ENCODE measurements at regions not wholly inside any gene's neighbourhood (a gene's known extent, or its start where the extent isn't known, plus 50 kb on each side); places are given as distances from the start of the nearest gene placed in this dataset.
A peak's percentile ranks its signal among the peaks of the same experiment; 100 is the strongest.

- peak; percentile 32 to 61 for DNase-seq
Measured at GRCh38 chr7:94239661-94240234, 154.9 kb upstream of the COL1A2 start.

GRCh38 chr7:94240902-94241301 is 153.8 kb upstream of the COL1A2 start:
- no peak for DNase-seq

GRCh38 chr7:94241402-94241925 is 153.2 kb upstream of the COL1A2 start:
- no peak for DNase-seq

- no peak for DNase-seq
Measured at GRCh38 chr7:94243066-94243711, 151.5 kb upstream of the COL1A2 start.

GRCh38 chr7:94244760-94245159 is 149.9 kb upstream of the COL1A2 start:
- DNase-seq = no peak

- DNase-seq = peak in 1 of 2 experiments; percentile 30
Measured at GRCh38 chr7:94245500-94245899, 149.2 kb upstream of the COL1A2 start.

GRCh38 chr7:94247970-94248369 is 146.7 kb upstream of the COL1A2 start:
- DNase-seq = no peak

- DNase-seq = peak; percentile 46 to 63
Measured at GRCh38 chr7:94249631-94250030, 145.1 kb upstream of the COL1A2 start.

- peak; percentile 58 to 86 for DNase-seq
Measured at GRCh38 chr7:94250124-94250523, 144.6 kb upstream of the COL1A2 start.

GRCh38 chr7:94250987-94251386 is 143.7 kb upstream of the COL1A2 start:
- DNase-seq = peak; percentile 6 to 52

- DNase-seq = no peak
Measured at GRCh38 chr7:94252124-94252523, 142.6 kb upstream of the COL1A2 start.

- DNase-seq = peak; percentile 84 to 93
Measured at GRCh38 chr7:94252971-94253370, 141.7 kb upstream of the COL1A2 start.

- peak in 1 of 2 experiments; percentile 16 for DNase-seq
Measured at GRCh38 chr7:94253686-94254085, 141.0 kb upstream of the COL1A2 start.

- peak; percentile 85 to 95 for DNase-seq
Measured at GRCh38 chr7:94258418-94259300, 136.0 kb upstream of the COL1A2 start.

GRCh38 chr7:94261067-94261466 is 133.6 kb upstream of the COL1A2 start:
- DNase-seq = no peak

- DNase-seq = no peak
Measured at GRCh38 chr7:94264756-94265155, 129.9 kb upstream of the COL1A2 start.

GRCh38 chr7:94265456-94265855 is 129.2 kb upstream of the COL1A2 start:
- no peak for DNase-seq

GRCh38 chr7:94266238-94266644 is 128.5 kb upstream of the COL1A2 start:
- peak in 1 of 2 experiments; percentile 5 for DNase-seq

- DNase-seq = no peak
Measured at GRCh38 chr7:94270772-94271171, 123.9 kb upstream of the COL1A2 start.

GRCh38 chr7:94272821-94273583 is 121.7 kb upstream of the COL1A2 start:
- DNase-seq = no peak

- DNase-seq = no peak
Measured at GRCh38 chr7:94274828-94275227, 119.9 kb upstream of the COL1A2 start.

GRCh38 chr7:94276027-94276426 is 118.7 kb upstream of the COL1A2 start:
- peak; percentile 25 to 33 for DNase-seq

- DNase-seq = peak; percentile 16 to 46
Measured at GRCh38 chr7:94276795-94277194, 117.9 kb upstream of the COL1A2 start.

Measured in NCI-H524 (cell line).